Nephron progenitor cell (in vitro differentiated cells): ENCODE measurements at regions not wholly inside any gene's neighbourhood (a gene's known extent, or its start where the extent isn't known, plus 50 kb on each side); places are given as distances from the start of the nearest gene placed in this dataset.

Experiments used
- DNase-seq: peaks from one replicate; pipeline ENCODE4 v3.0.0; 2021
- H3K27ac Mint-ChIP-seq: 2 replicates; pipeline ENCODE4 v1.8.0; 2021; ENCODE audit warnings: mild to moderate bottlenecking, moderate library complexity, mixed read lengths
- H3K27me3 Mint-ChIP-seq: 2 replicates; pipeline ENCODE4 v1.8.0; 2021; ENCODE audit warnings: mild to moderate bottlenecking, low read depth, mixed read lengths; ENCODE audit not compliant: poor library complexity
- H3K36me3 Mint-ChIP-seq: 2 replicates; pipeline ENCODE4 v1.8.0; 2021; ENCODE audit warnings: low read depth, mixed read lengths
- H3K4me1 Mint-ChIP-seq: 2 replicates; pipeline ENCODE4 v1.8.0; 2021; ENCODE audit warnings: mixed read lengths
- H3K4me3 Mint-ChIP-seq: 2 replicates; pipeline ENCODE4 v1.8.0; 2021; ENCODE audit warnings: mild to moderate bottlenecking, moderate library complexity, mixed read lengths
- H3K9me3 Mint-ChIP-seq: 2 replicates; pipeline ENCODE4 v1.8.0; 2021; ENCODE audit warnings: mild to moderate bottlenecking, moderate library complexity, mixed read lengths
- TF ChIP-seq, protein P1 (sequence below): fragments of 200-600 bp; sonication (generic); IDR thresholded peaks from 2 replicates; pipeline ENCODE4 v1.5.0; 2021; ENCODE audit warnings: antibody characterized with exemption

DNA sequence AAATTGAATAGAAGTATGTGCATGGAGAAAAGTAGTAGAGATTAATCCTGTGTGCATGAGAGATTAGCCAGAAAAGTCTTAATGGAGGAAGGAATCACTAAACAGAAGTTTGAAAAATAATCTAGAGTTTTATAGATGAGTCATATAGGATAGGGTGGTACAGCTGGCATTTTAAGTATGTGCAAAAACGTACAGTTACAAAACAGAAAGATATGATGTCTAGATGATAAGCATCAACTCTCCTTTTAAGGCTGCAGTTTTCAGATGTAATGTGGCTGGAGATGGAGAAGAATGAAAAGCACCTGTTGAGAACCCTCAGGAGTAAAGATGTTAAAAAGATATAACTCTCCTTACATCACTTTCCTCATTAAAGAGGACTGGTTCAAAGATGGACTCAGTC, 271.3 kb downstream of the STK31 start:
- TF ChIP-seq, protein P1, sequence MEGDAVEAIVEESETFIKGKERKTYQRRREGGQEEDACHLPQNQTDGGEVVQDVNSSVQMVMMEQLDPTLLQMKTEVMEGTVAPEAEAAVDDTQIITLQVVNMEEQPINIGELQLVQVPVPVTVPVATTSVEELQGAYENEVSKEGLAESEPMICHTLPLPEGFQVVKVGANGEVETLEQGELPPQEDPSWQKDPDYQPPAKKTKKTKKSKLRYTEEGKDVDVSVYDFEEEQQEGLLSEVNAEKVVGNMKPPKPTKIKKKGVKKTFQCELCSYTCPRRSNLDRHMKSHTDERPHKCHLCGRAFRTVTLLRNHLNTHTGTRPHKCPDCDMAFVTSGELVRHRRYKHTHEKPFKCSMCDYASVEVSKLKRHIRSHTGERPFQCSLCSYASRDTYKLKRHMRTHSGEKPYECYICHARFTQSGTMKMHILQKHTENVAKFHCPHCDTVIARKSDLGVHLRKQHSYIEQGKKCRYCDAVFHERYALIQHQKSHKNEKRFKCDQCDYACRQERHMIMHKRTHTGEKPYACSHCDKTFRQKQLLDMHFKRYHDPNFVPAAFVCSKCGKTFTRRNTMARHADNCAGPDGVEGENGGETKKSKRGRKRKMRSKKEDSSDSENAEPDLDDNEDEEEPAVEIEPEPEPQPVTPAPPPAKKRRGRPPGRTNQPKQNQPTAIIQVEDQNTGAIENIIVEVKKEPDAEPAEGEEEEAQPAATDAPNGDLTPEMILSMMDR = no peak
- peaks cover 32% of the 10 kb centered on the region for H3K9me3 Mint-ChIP-seq

DNA sequence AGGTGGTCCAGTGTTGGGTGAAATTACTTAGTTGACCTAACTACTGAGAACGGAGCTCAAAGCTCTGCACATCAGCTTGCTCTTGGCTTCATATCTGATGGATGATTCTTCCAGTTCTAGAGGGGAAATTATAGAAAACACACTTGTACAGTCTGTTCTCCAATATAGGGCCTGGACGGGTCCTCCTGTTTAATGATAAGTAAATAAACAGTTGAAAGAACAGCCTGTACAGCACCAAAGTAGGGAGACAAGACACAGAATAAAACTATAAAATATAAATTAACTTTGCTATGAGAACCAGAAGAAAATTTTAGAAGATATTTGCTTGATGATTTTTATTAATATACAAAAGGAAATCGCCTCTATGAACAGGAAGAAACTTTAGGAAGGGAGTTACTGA, 271.7 kb downstream of the STK31 start:
- H3K27me3 Mint-ChIP-seq = peaks cover 5% of the 10 kb centered on the region
- no peak overlapping the region for H3K27ac Mint-ChIP-seq
- peaks cover 33% of the 10 kb centered on the region for H3K9me3 Mint-ChIP-seq
- no peaks in the 10 kb centered on the region for H3K36me3 Mint-ChIP-seq
- H3K4me1 Mint-ChIP-seq = no peaks in the 10 kb centered on the region
- no peak overlapping the region for H3K4me3 Mint-ChIP-seq
- DNase-seq = no peak
- TF ChIP-seq, protein P1 = no peak

More for the DNA sequence above, 271.3 kb downstream of the STK31 start:
- DNase-seq = no peak
- Mint-ChIP-seq H3K4me1 (no peaks in the 10 kb centered on the region), H3K4me3 (no peak overlapping the region), H3K27ac (no peak overlapping the region), H3K36me3 (no peaks in the 10 kb centered on the region), H3K27me3 (peaks cover 5% of the 10 kb centered on the region)

DNA sequence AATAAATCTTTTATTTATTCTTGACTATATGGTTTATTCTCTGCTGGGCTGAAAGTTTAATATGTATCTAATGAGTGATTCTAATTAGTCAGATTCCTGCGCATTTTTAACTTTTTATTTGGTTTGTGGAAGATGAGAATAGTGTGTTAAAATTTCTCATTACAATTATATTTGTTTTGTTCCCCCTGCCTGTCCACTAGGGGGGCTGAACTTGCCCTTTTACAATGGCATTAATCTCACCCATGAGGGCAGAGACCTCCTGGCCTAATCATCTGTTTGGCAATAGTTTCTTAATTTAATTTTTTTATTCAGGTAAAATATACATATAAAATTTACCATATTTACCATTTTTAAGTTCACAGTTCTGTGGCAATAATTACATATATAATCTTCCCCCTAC, 278.5 kb upstream of the NPY start:
- no peaks in the 10 kb centered on the region for H3K27me3 Mint-ChIP-seq
- no peaks in the 10 kb centered on the region for H3K4me1 Mint-ChIP-seq
- H3K36me3 Mint-ChIP-seq = peaks cover 5% of the 10 kb centered on the region

DNA sequence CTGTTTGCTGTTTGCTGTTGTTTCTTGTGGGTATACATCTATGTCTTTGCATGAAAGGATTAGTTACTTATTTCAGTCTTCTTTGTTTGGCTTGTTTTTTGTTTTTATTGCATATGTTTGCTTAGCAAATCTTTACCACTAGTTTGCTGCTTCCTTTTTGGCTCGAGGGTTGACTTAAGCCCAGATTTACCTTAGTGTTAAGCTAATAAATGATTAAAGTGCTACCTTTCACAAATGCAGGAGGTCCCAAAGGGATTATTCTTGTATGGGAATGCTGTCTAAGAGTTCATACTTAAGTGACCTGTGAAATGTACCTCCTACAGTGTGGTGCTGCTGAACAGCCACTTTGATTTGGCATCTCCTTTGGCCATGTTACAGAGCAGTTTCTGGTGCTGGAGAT, 273.5 kb upstream of the NPY start:
- Mint-ChIP-seq H3K36me3 (peaks cover 6% of the 10 kb centered on the region), H3K9me3 (peaks cover 69% of the 10 kb centered on the region), H3K4me1 (no peaks in the 10 kb centered on the region), H3K27ac (no peak overlapping the region), H3K4me3 (no peak overlapping the region), H3K27me3 (peaks cover 5% of the 10 kb centered on the region)
- DNase-seq = no peak
- TF ChIP-seq, protein P1 = no peak

More for the DNA sequence above, 278.5 kb upstream of the NPY start:
- DNase-seq = no peak
- Mint-ChIP-seq H3K27ac (no peak overlapping the region), H3K4me3 (no peak overlapping the region), H3K9me3 (peaks cover 35% of the 10 kb centered on the region)
- TF ChIP-seq, protein P1 = no peak

DNA sequence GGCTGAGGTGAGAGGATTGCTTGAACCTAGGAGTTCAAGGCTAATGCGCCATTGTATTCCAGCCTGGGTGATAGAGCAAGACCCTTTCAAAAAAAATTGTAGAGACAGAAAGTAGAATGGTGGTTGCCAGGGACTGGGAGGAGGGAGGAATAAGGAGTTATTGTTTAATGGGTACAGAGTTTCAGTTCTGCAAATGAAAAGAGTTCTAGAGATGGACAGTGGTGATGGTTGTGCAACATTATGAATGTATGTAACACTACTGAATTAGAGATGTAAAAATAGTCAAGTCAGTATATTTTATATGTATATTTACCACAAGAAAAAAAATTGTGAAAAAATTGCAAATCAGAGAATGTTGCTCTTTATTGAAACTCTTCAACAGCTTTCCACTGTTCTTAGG, 266.5 kb upstream of the NPY start:
- Mint-ChIP-seq H3K4me3 (no peak overlapping the region), H3K4me1 (no peaks in the 10 kb centered on the region), H3K27me3 (peaks cover 3% of the 10 kb centered on the region), H3K36me3 (no peaks in the 10 kb centered on the region), H3K9me3 (peaks cover 21% of the 10 kb centered on the region), H3K27ac (no peak overlapping the region)
- no peak for DNase-seq
- TF ChIP-seq, protein P1 = no peak

DNA sequence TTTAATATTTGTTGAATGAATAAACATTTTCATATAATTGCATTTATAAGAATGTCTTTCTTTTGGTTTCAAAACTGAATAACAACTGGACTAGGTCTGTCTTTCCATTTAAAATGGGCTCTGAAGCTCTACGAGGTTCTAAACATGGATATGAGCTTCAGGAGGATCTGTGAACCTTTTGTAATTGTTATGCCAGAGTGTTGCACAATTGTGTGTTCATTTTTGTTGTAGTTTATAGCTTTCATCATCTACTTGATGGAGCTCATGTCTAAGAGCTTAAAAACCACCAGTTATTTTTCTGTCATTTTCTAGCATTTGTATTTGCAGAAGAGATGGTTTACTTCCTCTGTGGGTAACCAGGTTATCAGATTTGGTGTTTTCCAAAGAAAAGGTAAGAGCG, 265.7 kb upstream of the NPY start:
- Mint-ChIP-seq H3K27me3 (peaks cover 3% of the 10 kb centered on the region), H3K4me1 (no peaks in the 10 kb centered on the region), H3K36me3 (no peaks in the 10 kb centered on the region), H3K9me3 (peaks cover 14% of the 10 kb centered on the region), H3K27ac (no peak overlapping the region), H3K4me3 (no peak overlapping the region)
- TF ChIP-seq, protein P1 = no peak
- DNase-seq = no peak
